Tibial nerve (tissue), 4 donors: ENCODE measurements at regions not wholly inside any gene's neighbourhood (a gene's known extent, or its start where the extent isn't known, plus 50 kb on each side); places are given as distances from the start of the nearest gene placed in this dataset.

Experiments used
- CTCF ChIP-seq, 5 experiments: fragments of 200-600 bp in 3 of 5; fragments of 450-650 bp in 2 of 5; sonication (generic) in 3 of 5; IDR thresholded peaks; one replicate each; pipeline ENCODE4 v1.5.1; 2016 to 2019; ENCODE audit warnings: antibody characterized with exemption in 5 of 5, mild to moderate bottlenecking in 3 of 5, moderate library complexity in 2 of 5
- EP300 ChIP-seq, 2 donors: sonication (generic); formaldehyde crosslinking; IDR thresholded peaks; one replicate each; pipeline ENCODE4 v1.6.1; 2017; ENCODE audit warnings: antibody characterized with exemption in 2 of 2, mild to moderate bottlenecking in 1 of 2
- POLR2A ChIP-seq, 2 donors: fragments of 450-650 bp; IDR thresholded peaks; one replicate each; pipeline ENCODE4 v1.6.1; 2017; ENCODE audit warnings: antibody characterized with exemption in 2 of 2, mild to moderate bottlenecking in 2 of 2, moderate library complexity in 2 of 2

GRCh38 chr4:81638698-81639097, 167.0 kb upstream of the RASGEF1B start:
- TF ChIP-seq CTCF (IDR thresholded peaks at IDR 0.05) (no peak), POLR2A (IDR thresholded peaks at IDR 0.05) (no peak), EP300 (IDR thresholded peaks at IDR 0.05) (no peak)
